ENCODE measurements at regions not wholly inside any gene's neighbourhood (a gene's known extent, or its start where the extent isn't known, plus 50 kb on each side); places are given as distances from the start of the nearest gene placed in this dataset.
"Not testable (repeated sequence)": the region's sequence is repeated elsewhere in the genome, so short reads cannot be mapped to it uniquely, and the experiment has no call there.

GRCh38 chr20:51271289-51271688 lies 248.4 kb upstream of the KCNG1 start:
- DNase-seq (ENCODE audit: extremely low read depth in 1 of 4, low spot score in 3 of 4); H3K4me1 ChIP-seq (replicated peaks in 1 of 2; ENCODE audit: control insufficient read depth in 2 of 2, insufficient read depth in 2 of 2, low read length in 2 of 2); H3K9me3 ChIP-seq (replicated peaks; ENCODE audit: control insufficient read depth, insufficient read depth, low read depth, low read length); H3K36me3 ChIP-seq (ENCODE audit: control insufficient read depth, insufficient read depth, low read length); H3K79me2 ChIP-seq (ENCODE audit: control insufficient read depth, insufficient read depth, low read length); FAIRE-seq; H3K4me3 ChIP-seq; H2AFZ ChIP-seq (ENCODE audit: low read depth, low read length); intact Hi-C loops (cut with micrococcal nuclease); H3K27ac ChIP-seq (ENCODE audit: extremely low read depth, low read depth, low read length); CTCF ChIA-PET (ENCODE audit: low intra/inter-chr PET ratio); H3K9ac ChIP-seq (ENCODE audit: insufficient read depth in 1 of 2, low read depth in 2 of 2, low read length in 2 of 2); H3K9me1 ChIP-seq (ENCODE audit: control insufficient read depth, insufficient read depth, low read length); H3K4me2 ChIP-seq (ENCODE audit: insufficient read depth, low read length); BruUV-seq (replicated peaks); ATAC-seq; H4K20me1 ChIP-seq (replicated peaks; ENCODE audit: control insufficient read depth, insufficient read depth, low read length); in situ Hi-C loops (cut with MboI): not testable (repeated sequence)
- POLR2A ChIA-PET, result interaction anchor here (0.6 to 1.2 kb wide), 3 partner anchors 11 to 37 kb away, joined by 3 read pairs; no protein-coding TSS in a partner anchor
- peaks cover 6 to 50% of the 10 kb centered on the region in 2 experiments; a peak in 4 of 5 replicates for H3K27me3 ChIP-seq (ENCODE audit: control insufficient read depth in 2 of 2, insufficient read depth in 2 of 2, low read length in 2 of 2)
- WGBS (ENCODE audit: insufficient coverage, low coverage, missing lambda C conversion rate), result 0% methylated on average over 1 of the region's 2 CpGs
- TF ChIP-seq ZNF146 (CRISPR knock-in tag; IDR thresholded peaks at IDR 0.05; ENCODE audit: unreplicated experiment) (peak; percentile 85), RBM25 (IDR thresholded peaks at IDR 0.05; ENCODE audit: low read depth, low read length, severe bottlenecking) (peak; percentile 36)

- Histone ChIP-seq H3K4me1 (replicated peaks in 1 of 2; ENCODE audit: control insufficient read depth in 2 of 2, insufficient read depth in 2 of 2, low read length in 2 of 2) (no peaks in the 10 kb centered on the region), H3K9ac (ENCODE audit: insufficient read depth in 1 of 2, low read depth in 2 of 2, low read length in 2 of 2) (no peak overlapping the region), H4K20me1 (replicated peaks; ENCODE audit: control insufficient read depth, insufficient read depth, low read length) (no peaks in the 10 kb centered on the region), H3K4me3 (no peak overlapping the region), H3K79me2 (ENCODE audit: control insufficient read depth, insufficient read depth, low read length) (no peaks in the 10 kb centered on the region), H3K27ac (ENCODE audit: extremely low read depth, low read depth, low read length) (no peak overlapping the region), H3K36me3 (ENCODE audit: control insufficient read depth, insufficient read depth, low read length) (no peaks in the 10 kb centered on the region), H3K9me1 (ENCODE audit: control insufficient read depth, insufficient read depth, low read length) (no peaks in the 10 kb centered on the region), H3K4me2 (ENCODE audit: insufficient read depth, low read length) (no peak overlapping the region), H3K27me3 (ENCODE audit: control insufficient read depth in 2 of 2, insufficient read depth in 2 of 2, low read length in 2 of 2) (peaks cover 11 to 44% of the 10 kb centered on the region in 2 experiments; a peak in 4 of 5 replicates), H3K9me3 (replicated peaks; ENCODE audit: control insufficient read depth, insufficient read depth, low read depth, low read length) (no peaks in the 10 kb centered on the region), H2AFZ (ENCODE audit: low read depth, low read length) (no peak overlapping the region)
- no peak for ATAC-seq
- 0% methylated on average over 4 of the region's 4 CpGs for WGBS (ENCODE audit: insufficient coverage, low coverage, missing lambda C conversion rate)
- intact Hi-C loops (cut with micrococcal nuclease), result no loop called here
- in situ Hi-C loops (cut with MboI), result no loop called here
- FAIRE-seq, result no peak
- DNase-seq (ENCODE audit: extremely low read depth in 1 of 4, low spot score in 3 of 4), result no peak
- POLR2A ChIA-PET, result no interaction called here
- no TSS peak for BruUV-seq (replicated peaks)
- CTCF ChIA-PET (ENCODE audit: low intra/inter-chr PET ratio), result no interaction called here
- no peak for TF ChIP-seq ZNF124 (CRISPR knock-in tag; IDR thresholded peaks at IDR 0.05)
- no peak for TF ChIP-seq ETV5 (CRISPR knock-in tag; IDR thresholded peaks at IDR 0.05; ENCODE audit: low read depth)
- no peak for TF ChIP-seq VEZF1 (CRISPR knock-in tag; IDR thresholded peaks at IDR 0.05)
- no peak for TF ChIP-seq ZKSCAN8 (CRISPR knock-in tag; IDR thresholded peaks at IDR 0.05)
- TF ChIP-seq RFX7 (CRISPR knock-in tag; IDR thresholded peaks at IDR 0.05), result no peak
- TF ChIP-seq SNRNP70 (optimal IDR thresholded peaks at IDR 0.05; ENCODE audit: low read depth, low read length), result no peak
- TF ChIP-seq ZNF75A (CRISPR knock-in tag; IDR thresholded peaks at IDR 0.05), result no peak
- TF ChIP-seq GABPA (tag; conservative IDR thresholded peaks at IDR 0.05; ENCODE audit: low read depth), result no peak
- TF ChIP-seq STAT6 (CRISPR knock-in tag; IDR thresholded peaks at IDR 0.05), result no peak
- TF ChIP-seq ZNF395 (CRISPR knock-in tag; IDR thresholded peaks at IDR 0.05), result no peak
Observed at GRCh38 chr20:51269671-51270070, 246.8 kb upstream of the KCNG1 start.

Measured in K562 (cell line).